ENCODE measurements at regions not wholly inside any gene's neighbourhood (a gene's known extent, or its start where the extent isn't known, plus 50 kb on each side); places are given as distances from the start of the nearest gene placed in this dataset.

DNA sequence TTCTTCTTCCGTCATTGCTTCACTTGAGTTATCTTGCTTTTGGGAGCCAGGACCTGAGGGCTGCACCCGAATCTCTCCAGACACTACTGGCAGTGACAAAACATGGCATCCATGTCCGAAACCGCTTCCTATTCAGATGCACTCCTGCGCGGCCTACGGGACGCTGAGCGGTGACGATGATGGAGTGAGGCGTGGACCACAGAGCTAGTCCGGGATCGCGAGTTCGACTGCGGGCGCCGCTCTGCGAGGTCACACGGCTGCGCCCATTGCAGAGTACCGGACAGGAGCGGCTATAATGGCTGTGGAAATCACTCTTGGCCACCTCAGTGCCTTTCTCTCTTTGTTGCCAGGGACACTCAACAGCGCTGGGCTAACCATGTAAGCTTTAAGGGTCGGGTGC, 453.8 kb upstream of the CNTN5 start:
- dilution Hi-C loops (cut with HindIII; ENCODE audit: low sequenced_read_pairs, unreplicated experiment): no loop called here
- intact Hi-C loops (cut with micrococcal nuclease): no loop called here
- POLR2A ChIA-PET (ENCODE audit: unreplicated experiment): no interaction called here

More for the DNA sequence above, 453.8 kb upstream of the CNTN5 start:
- H2AFZ ChIP-seq (replicated peaks; ENCODE audit: low read length, poor library complexity): no peak overlapping the region
- H3K14ac ChIP-seq (replicated peaks; ENCODE audit: low read depth, low read length): no peak overlapping the region
- TF ChIP-seq, protein P1, sequence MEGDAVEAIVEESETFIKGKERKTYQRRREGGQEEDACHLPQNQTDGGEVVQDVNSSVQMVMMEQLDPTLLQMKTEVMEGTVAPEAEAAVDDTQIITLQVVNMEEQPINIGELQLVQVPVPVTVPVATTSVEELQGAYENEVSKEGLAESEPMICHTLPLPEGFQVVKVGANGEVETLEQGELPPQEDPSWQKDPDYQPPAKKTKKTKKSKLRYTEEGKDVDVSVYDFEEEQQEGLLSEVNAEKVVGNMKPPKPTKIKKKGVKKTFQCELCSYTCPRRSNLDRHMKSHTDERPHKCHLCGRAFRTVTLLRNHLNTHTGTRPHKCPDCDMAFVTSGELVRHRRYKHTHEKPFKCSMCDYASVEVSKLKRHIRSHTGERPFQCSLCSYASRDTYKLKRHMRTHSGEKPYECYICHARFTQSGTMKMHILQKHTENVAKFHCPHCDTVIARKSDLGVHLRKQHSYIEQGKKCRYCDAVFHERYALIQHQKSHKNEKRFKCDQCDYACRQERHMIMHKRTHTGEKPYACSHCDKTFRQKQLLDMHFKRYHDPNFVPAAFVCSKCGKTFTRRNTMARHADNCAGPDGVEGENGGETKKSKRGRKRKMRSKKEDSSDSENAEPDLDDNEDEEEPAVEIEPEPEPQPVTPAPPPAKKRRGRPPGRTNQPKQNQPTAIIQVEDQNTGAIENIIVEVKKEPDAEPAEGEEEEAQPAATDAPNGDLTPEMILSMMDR (conservative IDR thresholded peaks at IDR 0.05; ENCODE audit: low read depth, low read length): no peak
- no peak for TF ChIP-seq CEBPB (IDR thresholded peaks at IDR 0.05; ENCODE audit: low read depth, low read length)
- no peak for TF ChIP-seq BHLHE40 (IDR thresholded peaks at IDR 0.05; ENCODE audit: low read depth, low read length)
- TF ChIP-seq, protein P2, sequence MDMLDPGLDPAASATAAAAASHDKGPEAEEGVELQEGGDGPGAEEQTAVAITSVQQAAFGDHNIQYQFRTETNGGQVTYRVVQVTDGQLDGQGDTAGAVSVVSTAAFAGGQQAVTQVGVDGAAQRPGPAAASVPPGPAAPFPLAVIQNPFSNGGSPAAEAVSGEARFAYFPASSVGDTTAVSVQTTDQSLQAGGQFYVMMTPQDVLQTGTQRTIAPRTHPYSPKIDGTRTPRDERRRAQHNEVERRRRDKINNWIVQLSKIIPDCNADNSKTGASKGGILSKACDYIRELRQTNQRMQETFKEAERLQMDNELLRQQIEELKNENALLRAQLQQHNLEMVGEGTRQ (IDR thresholded peaks at IDR 0.05; ENCODE audit: low read depth, low read length): no peak
- TF ChIP-seq POLR2A (IDR thresholded peaks at IDR 0.05; ENCODE audit: low read depth, low read length): no peak
- no peak for TF ChIP-seq CHD1 (IDR thresholded peaks at IDR 0.05; ENCODE audit: low read depth, low read length)
- no peak for TF ChIP-seq MAFK (IDR thresholded peaks at IDR 0.05; ENCODE audit: low read depth, low read length)
- TF ChIP-seq, protein P3, sequence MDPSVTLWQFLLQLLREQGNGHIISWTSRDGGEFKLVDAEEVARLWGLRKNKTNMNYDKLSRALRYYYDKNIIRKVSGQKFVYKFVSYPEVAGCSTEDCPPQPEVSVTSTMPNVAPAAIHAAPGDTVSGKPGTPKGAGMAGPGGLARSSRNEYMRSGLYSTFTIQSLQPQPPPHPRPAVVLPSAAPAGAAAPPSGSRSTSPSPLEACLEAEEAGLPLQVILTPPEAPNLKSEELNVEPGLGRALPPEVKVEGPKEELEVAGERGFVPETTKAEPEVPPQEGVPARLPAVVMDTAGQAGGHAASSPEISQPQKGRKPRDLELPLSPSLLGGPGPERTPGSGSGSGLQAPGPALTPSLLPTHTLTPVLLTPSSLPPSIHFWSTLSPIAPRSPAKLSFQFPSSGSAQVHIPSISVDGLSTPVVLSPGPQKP (IDR thresholded peaks at IDR 0.05; ENCODE audit: borderline replicate concordance, low read depth, low read length): no peak
- TF ChIP-seq RFX5 (IDR thresholded peaks at IDR 0.05; ENCODE audit: low read depth, low read length): no peak
- no peak for TF ChIP-seq FOS (IDR thresholded peaks at IDR 0.05; ENCODE audit: low read depth, low read length)
- TF ChIP-seq MXI1 (IDR thresholded peaks at IDR 0.05; ENCODE audit: borderline replicate concordance, low read depth, low read length): no peak
- no peak for TF ChIP-seq RAD21 (IDR thresholded peaks at IDR 0.05; ENCODE audit: low read length)
- no peak for TF ChIP-seq MAZ (IDR thresholded peaks at IDR 0.05; ENCODE audit: borderline replicate concordance, low read depth, low read length)
- no peak for TF ChIP-seq SMC3 (IDR thresholded peaks at IDR 0.05; ENCODE audit: low read depth, low read length)
- TF ChIP-seq NFE2L2 (IDR thresholded peaks at IDR 0.05; ENCODE audit: low read depth, low read length): no peak
- no peak for TF ChIP-seq RCOR1 (IDR thresholded peaks at IDR 0.05; ENCODE audit: insufficient replicate concordance, low read length)
- no peak overlapping the region for H3K56ac ChIP-seq (ENCODE audit: extremely low read depth, insufficient read depth, low read length)
- H2BK120ac ChIP-seq (ENCODE audit: low read depth, low read length): no peak overlapping the region
- 93% methylated on average over 11 of the region's 25 CpGs; no CpG with 5 or more reads in 1 of the 2 experiments for WGBS, 2 experiments (ENCODE audit: extremely low coverage in 2 of 2, insufficient read length in 1 of 2)
- H2BK20ac ChIP-seq (ENCODE audit: low read depth, low read length): no peak overlapping the region
- H3K79me1 ChIP-seq (ENCODE audit: low read depth in 1 of 2, low read length in 2 of 2): no peaks in the 10 kb centered on the region
- no TSS peak for BruUV-seq (replicated peaks)
- H2BK5ac ChIP-seq (ENCODE audit: low read depth, low read length, poor library complexity, severe bottlenecking): no peak overlapping the region
- no peak overlapping the region for H3K23ac ChIP-seq (ENCODE audit: low read depth, low read length)
- no peaks in the 10 kb centered on the region for H3K36me3 ChIP-seq (ENCODE audit: control insufficient read depth, insufficient read depth, low read length)
- no peak overlapping the region for H4K5ac ChIP-seq (ENCODE audit: low read depth, low read length)
- DNase-seq (no peak), ATAC-seq (ENCODE audit: low read depth) (no peak)
- H3K27me3 ChIP-seq (ENCODE audit: control insufficient read depth, insufficient read depth, low read length): no peaks in the 10 kb centered on the region
- no peak overlapping the region for H4K8ac ChIP-seq (ENCODE audit: low read depth in 2 of 2, low read length in 2 of 2)
- no peak overlapping the region for H4K91ac ChIP-seq (ENCODE audit: insufficient read depth, low read depth, low read length)
- no peak overlapping the region for H2BK15ac ChIP-seq (ENCODE audit: low read depth, low read length)
- H3K27ac ChIP-seq (ENCODE audit: insufficient read depth, low read length): no peak overlapping the region
- no peaks in the 10 kb centered on the region for H3K9me1 ChIP-seq (ENCODE audit: insufficient read depth, low read length)
- in situ Hi-C loops (cut with MboI; ENCODE audit: low sequenced_read_pairs): no loop called here
- no peak overlapping the region for H2AK5ac ChIP-seq (ENCODE audit: low read depth, low read length)
- peaks cover 4% of the 10 kb centered on the region; the same call in 1 of the 2 replicates for H3K9me3 ChIP-seq (ENCODE audit: control insufficient read depth, insufficient read depth, low read length)
- CTCF ChIA-PET: no interaction called here
- H3K4ac ChIP-seq (ENCODE audit: low read depth, low read length): no peak overlapping the region
- H3K4me3 ChIP-seq (ENCODE audit: insufficient read depth, low read depth, low read length): no peak overlapping the region
- H2AK9ac ChIP-seq (replicated peaks; ENCODE audit: low read depth, low read length, poor library complexity): no peak overlapping the region
- H3K4me2 ChIP-seq (ENCODE audit: low read depth, low read length): no peak overlapping the region
- no peaks in the 10 kb centered on the region for H3K4me1 ChIP-seq (ENCODE audit: control insufficient read depth, insufficient read depth, low read length)
- no peak overlapping the region for H3K18ac ChIP-seq (ENCODE audit: low read depth, low read length)
- no peaks in the 10 kb centered on the region for H4K20me1 ChIP-seq (ENCODE audit: insufficient read depth, low read length)
- H3K9ac ChIP-seq (ENCODE audit: low read depth, low read length): no peak overlapping the region

Measured in IMR-90 (cell line).